ENCODE measurements at regions not wholly inside any gene's neighbourhood (a gene's known extent, or its start where the extent isn't known, plus 50 kb on each side); places are given as distances from the start of the nearest gene placed in this dataset.

- no peaks in the 10 kb centered on the region for H3F3A ChIP-seq (ENCODE audit: insufficient read depth)
- H3K36me3 ChIP-seq (ENCODE audit: low read length), result no peaks in the 10 kb centered on the region
- H3K79me2 ChIP-seq (ENCODE audit: insufficient read depth, low read length), result no peaks in the 10 kb centered on the region
- no peaks in the 10 kb centered on the region for H3K27me3 ChIP-seq (ENCODE audit: low read length)
- no peak overlapping the region for H3K4me2 ChIP-seq (ENCODE audit: low read depth, low read length, poor library complexity, severe bottlenecking)
- TF ChIP-seq CTCF (IDR thresholded peaks at IDR 0.05; ENCODE audit: insufficient read depth, low read length, poor library complexity, severe bottlenecking), result no peak
- no peak for TF ChIP-seq EZH2phosphoT487 (conservative IDR thresholded peaks at IDR 0.05; ENCODE audit: low read length)
- H3K9me2 ChIP-seq (replicated peaks; ENCODE audit: insufficient read depth, low read length), result no peaks in the 10 kb centered on the region
- H3K27ac ChIP-seq (ENCODE audit: low read depth, low read length), result no peak overlapping the region
- H3K9me3 ChIP-seq (ENCODE audit: insufficient read depth, low read length), result no peaks in the 10 kb centered on the region
- no peaks in the 10 kb centered on the region for H4K20me1 ChIP-seq (ENCODE audit: low read depth, low read length)
- no peak overlapping the region for H3K4me3 ChIP-seq (ENCODE audit: insufficient read depth, low read length, poor library complexity, severe bottlenecking)
- no peak overlapping the region for H2AFZ ChIP-seq (ENCODE audit: low read depth, low read length, severe bottlenecking)
- H3K9ac ChIP-seq (ENCODE audit: low read length), result no peak overlapping the region
Measured at GRCh38 chr1:208603721-208604120, 359.5 kb upstream of the PLXNA2 start.

- Histone ChIP-seq H2AFZ (ENCODE audit: low read depth, low read length, severe bottlenecking) (no peak overlapping the region), H3K9ac (ENCODE audit: low read length) (no peak overlapping the region), H3K79me2 (ENCODE audit: insufficient read depth, low read length) (no peaks in the 10 kb centered on the region), H3K27ac (ENCODE audit: low read depth, low read length) (no peak overlapping the region), H3K4me3 (ENCODE audit: insufficient read depth, low read length, poor library complexity, severe bottlenecking) (no peak overlapping the region), H3K27me3 (ENCODE audit: low read length) (no peaks in the 10 kb centered on the region), H4K20me1 (ENCODE audit: low read depth, low read length) (no peaks in the 10 kb centered on the region), H3K36me3 (ENCODE audit: low read length) (no peaks in the 10 kb centered on the region), H3F3A (ENCODE audit: insufficient read depth) (no peaks in the 10 kb centered on the region), H3K4me2 (ENCODE audit: low read depth, low read length, poor library complexity, severe bottlenecking) (no peak overlapping the region), H3K9me3 (ENCODE audit: insufficient read depth, low read length) (no peaks in the 10 kb centered on the region), H3K9me2 (replicated peaks; ENCODE audit: insufficient read depth, low read length) (no peaks in the 10 kb centered on the region)
- TF ChIP-seq EZH2phosphoT487 (conservative IDR thresholded peaks at IDR 0.05; ENCODE audit: low read length) (no peak), CTCF (IDR thresholded peaks at IDR 0.05; ENCODE audit: insufficient read depth, low read length, poor library complexity, severe bottlenecking) (no peak)
Measured at GRCh38 chr1:208604295-208604694, 360.1 kb upstream of the PLXNA2 start.

GRCh38 chr1:208606959-208607358 lies 362.8 kb upstream of the PLXNA2 start:
- Histone ChIP-seq H4K20me1 (ENCODE audit: low read depth, low read length) (no peaks in the 10 kb centered on the region), H3K27me3 (ENCODE audit: low read length) (no peaks in the 10 kb centered on the region), H3K79me2 (ENCODE audit: insufficient read depth, low read length) (no peaks in the 10 kb centered on the region), H3K9ac (ENCODE audit: low read length) (no peak overlapping the region), H3F3A (ENCODE audit: insufficient read depth) (no peaks in the 10 kb centered on the region), H3K9me2 (replicated peaks; ENCODE audit: insufficient read depth, low read length) (no peaks in the 10 kb centered on the region), H3K4me2 (ENCODE audit: low read depth, low read length, poor library complexity, severe bottlenecking) (no peak overlapping the region), H3K9me3 (ENCODE audit: insufficient read depth, low read length) (no peaks in the 10 kb centered on the region), H3K4me3 (ENCODE audit: insufficient read depth, low read length, poor library complexity, severe bottlenecking) (no peak overlapping the region), H3K36me3 (ENCODE audit: low read length) (no peaks in the 10 kb centered on the region), H3K27ac (ENCODE audit: low read depth, low read length) (no peak overlapping the region), H2AFZ (ENCODE audit: low read depth, low read length, severe bottlenecking) (no peak overlapping the region)
- no peak for TF ChIP-seq EZH2phosphoT487 (conservative IDR thresholded peaks at IDR 0.05; ENCODE audit: low read length)

- H2AFZ ChIP-seq (ENCODE audit: low read depth, low read length, severe bottlenecking), result no peak overlapping the region
- H3K79me2 ChIP-seq (ENCODE audit: insufficient read depth, low read length), result no peaks in the 10 kb centered on the region
- no peak overlapping the region for H3K27ac ChIP-seq (ENCODE audit: low read depth, low read length)
- H3K27me3 ChIP-seq (ENCODE audit: low read length), result no peaks in the 10 kb centered on the region
- no peaks in the 10 kb centered on the region for H3K9me3 ChIP-seq (ENCODE audit: insufficient read depth, low read length)
- H3K9me2 ChIP-seq (replicated peaks; ENCODE audit: insufficient read depth, low read length), result no peaks in the 10 kb centered on the region
- TF ChIP-seq CTCF (IDR thresholded peaks at IDR 0.05; ENCODE audit: insufficient read depth, low read length, poor library complexity, severe bottlenecking) (no peak), EZH2phosphoT487 (conservative IDR thresholded peaks at IDR 0.05; ENCODE audit: low read length) (no peak)
- no peaks in the 10 kb centered on the region for H4K20me1 ChIP-seq (ENCODE audit: low read depth, low read length)
- no peak overlapping the region for H3K4me3 ChIP-seq (ENCODE audit: insufficient read depth, low read length, poor library complexity, severe bottlenecking)
- H3K9ac ChIP-seq (ENCODE audit: low read length), result no peak overlapping the region
- H3F3A ChIP-seq (ENCODE audit: insufficient read depth), result no peaks in the 10 kb centered on the region
- H3K36me3 ChIP-seq (ENCODE audit: low read length), result no peaks in the 10 kb centered on the region
- no peak overlapping the region for H3K4me2 ChIP-seq (ENCODE audit: low read depth, low read length, poor library complexity, severe bottlenecking)
Measured at GRCh38 chr1:208607616-208608015, 363.4 kb upstream of the PLXNA2 start.

Measured in SU-DHL-6 (cell line).